ENCODE measurements at regions not wholly inside any gene's neighbourhood (a gene's known extent, or its start where the extent isn't known, plus 50 kb on each side); places are given as distances from the start of the nearest gene placed in this dataset.

GRCh38 chr5:174877987-174878386 lies 153.6 kb downstream of the MSX2 start:
- FAIRE-seq (no peak), DNase-seq (ENCODE audit: insufficient read length, low spot score) (no peak)
- no peak for TF ChIP-seq POLR2A (IDR thresholded peaks at IDR 0.05; ENCODE audit: low read depth, low read length)

- FAIRE-seq (no peak), DNase-seq (ENCODE audit: insufficient read length, low spot score) (no peak)
These were observed 147.9 kb downstream of the MSX2 start for GRCh38 chr5:174872271-174872670.

GRCh38 chr5:174852143-174852542 lies 127.8 kb downstream of the MSX2 start:
- DNase-seq (ENCODE audit: insufficient read length, low spot score) = no peak
- no peak for TF ChIP-seq POLR2A (IDR thresholded peaks at IDR 0.05; ENCODE audit: low read depth, low read length)
- no peak for FAIRE-seq

More at GRCh38 chr5:174872271-174872670, 147.9 kb downstream of the MSX2 start:
- no peak for TF ChIP-seq POLR2A (IDR thresholded peaks at IDR 0.05; ENCODE audit: low read depth, low read length)

DNA sequence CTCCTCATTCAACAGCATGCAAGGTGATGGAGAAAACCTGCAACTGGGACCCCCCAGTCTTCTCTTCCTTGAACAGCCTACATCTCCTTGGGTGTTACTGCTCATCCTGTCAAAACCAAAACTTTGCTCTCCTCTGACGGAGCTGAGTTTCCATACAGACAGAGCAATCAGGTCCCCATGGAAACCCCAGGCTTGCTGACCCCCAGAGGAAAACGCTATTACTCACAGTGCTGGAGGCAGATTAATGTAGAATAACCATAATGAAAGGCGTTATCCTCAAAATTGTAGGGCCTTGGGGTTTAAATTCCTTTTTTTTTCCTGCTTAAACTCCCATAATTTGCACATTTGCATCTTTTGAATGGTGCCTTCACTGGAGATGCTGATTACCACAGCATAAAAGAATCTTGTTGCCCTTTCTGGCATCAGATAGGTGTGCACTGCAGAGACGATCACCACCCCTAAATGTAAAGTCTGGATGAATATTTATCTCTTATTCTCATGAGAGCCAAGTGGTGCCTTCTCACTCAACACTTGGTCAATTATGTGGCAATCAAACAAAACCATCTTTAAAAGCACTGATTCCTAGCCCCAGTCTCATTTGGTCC lies 126.3 kb downstream of the MSX2 start:
- FAIRE-seq = no peak
- no peak for TF ChIP-seq POLR2A (IDR thresholded peaks at IDR 0.05; ENCODE audit: low read depth, low read length)
- no peak for DNase-seq (ENCODE audit: insufficient read length, low spot score)

DNA sequence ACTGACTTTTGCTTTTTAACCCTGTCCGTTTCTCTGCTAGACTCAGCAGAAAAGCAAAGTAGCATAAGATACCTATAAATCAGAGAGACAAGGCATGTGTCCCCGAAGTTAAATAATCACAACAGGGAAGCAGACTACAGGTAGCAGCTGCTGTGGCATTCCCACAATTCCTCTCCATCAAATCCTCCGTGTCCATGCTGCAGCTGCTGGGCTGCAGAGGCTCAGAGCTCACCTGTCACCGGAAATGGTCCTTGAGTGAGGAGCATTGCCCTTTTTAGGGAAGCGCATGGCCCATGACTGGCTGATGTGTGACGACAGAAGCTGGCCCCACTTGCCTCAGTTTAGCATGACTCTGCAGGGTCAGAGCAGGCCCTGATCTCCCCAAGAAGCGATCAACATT lies 125.0 kb downstream of the MSX2 start:
- FAIRE-seq (no peak), DNase-seq (ENCODE audit: insufficient read length, low spot score) (no peak)
- no peak for TF ChIP-seq POLR2A (IDR thresholded peaks at IDR 0.05; ENCODE audit: low read depth, low read length)

- FAIRE-seq (no peak), DNase-seq (ENCODE audit: insufficient read length, low spot score) (no peak)
These were observed 120.6 kb downstream of the MSX2 start for GRCh38 chr5:174844971-174845370.

GRCh38 chr5:174843263-174844250 lies 119.2 kb downstream of the MSX2 start:
- FAIRE-seq (no peak), DNase-seq (ENCODE audit: insufficient read length, low spot score) (no peak)
- no peak for TF ChIP-seq POLR2A (IDR thresholded peaks at IDR 0.05; ENCODE audit: low read depth, low read length)

More at GRCh38 chr5:174844971-174845370, 120.6 kb downstream of the MSX2 start:
- no peak for TF ChIP-seq POLR2A (IDR thresholded peaks at IDR 0.05; ENCODE audit: low read depth, low read length)

DNA sequence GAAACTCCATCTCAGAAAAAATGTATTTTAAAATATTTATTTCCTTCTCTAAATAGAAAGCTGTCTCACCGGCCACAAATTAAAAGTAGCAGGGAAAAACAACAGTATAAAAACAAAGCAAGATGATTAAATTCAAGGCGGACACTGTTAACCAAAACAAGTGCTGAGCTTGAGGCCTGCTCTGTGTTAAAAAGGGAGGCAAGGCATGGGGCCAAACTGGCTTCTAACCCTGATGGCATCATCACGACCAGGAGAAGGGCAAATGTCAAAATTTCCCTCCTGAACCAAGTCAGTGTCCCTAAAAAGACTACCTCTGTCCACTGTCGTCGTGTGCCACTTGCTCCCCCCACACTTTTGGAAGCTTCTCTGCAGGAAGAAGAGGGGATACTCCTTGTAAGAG lies 116.1 kb downstream of the MSX2 start:
- no peak for TF ChIP-seq POLR2A (IDR thresholded peaks at IDR 0.05; ENCODE audit: low read depth, low read length)
- FAIRE-seq (no peak), DNase-seq (ENCODE audit: insufficient read length, low spot score) (no peak)

DNA sequence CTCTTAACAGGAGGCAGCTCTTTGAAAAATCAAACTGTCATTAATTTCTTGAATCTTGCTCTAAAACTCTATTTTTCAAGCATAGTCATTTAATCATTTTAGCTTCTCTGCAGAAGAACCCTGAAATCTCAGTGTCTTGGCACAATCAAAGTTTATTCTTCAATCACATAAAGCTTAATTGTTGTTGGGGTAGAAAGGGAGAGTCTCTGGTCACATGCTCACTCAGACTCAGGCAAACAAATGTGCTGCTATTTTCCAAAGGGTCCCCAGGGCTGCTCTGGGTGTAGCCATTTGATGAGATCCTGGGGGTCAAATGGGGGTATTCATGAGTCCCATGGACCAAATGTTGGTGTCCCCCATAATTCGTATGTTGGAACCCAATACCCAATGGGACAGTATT lies 114.8 kb downstream of the MSX2 start:
- FAIRE-seq (no peak), DNase-seq (ENCODE audit: insufficient read length, low spot score) (no peak)

GRCh38 chr5:174837919-174838902 lies 113.8 kb downstream of the MSX2 start:
- FAIRE-seq = no peak
- no peak for DNase-seq (ENCODE audit: insufficient read length, low spot score)
- no peak for TF ChIP-seq POLR2A (IDR thresholded peaks at IDR 0.05; ENCODE audit: low read depth, low read length)

More for the DNA sequence above, 114.8 kb downstream of the MSX2 start:
- no peak for TF ChIP-seq POLR2A (IDR thresholded peaks at IDR 0.05; ENCODE audit: low read depth, low read length)

- FAIRE-seq (no peak), DNase-seq (ENCODE audit: insufficient read length, low spot score) (no peak)
- no peak for TF ChIP-seq POLR2A (IDR thresholded peaks at IDR 0.05; ENCODE audit: low read depth, low read length)
These were observed 109.7 kb downstream of the MSX2 start for GRCh38 chr5:174834081-174834480.

DNA sequence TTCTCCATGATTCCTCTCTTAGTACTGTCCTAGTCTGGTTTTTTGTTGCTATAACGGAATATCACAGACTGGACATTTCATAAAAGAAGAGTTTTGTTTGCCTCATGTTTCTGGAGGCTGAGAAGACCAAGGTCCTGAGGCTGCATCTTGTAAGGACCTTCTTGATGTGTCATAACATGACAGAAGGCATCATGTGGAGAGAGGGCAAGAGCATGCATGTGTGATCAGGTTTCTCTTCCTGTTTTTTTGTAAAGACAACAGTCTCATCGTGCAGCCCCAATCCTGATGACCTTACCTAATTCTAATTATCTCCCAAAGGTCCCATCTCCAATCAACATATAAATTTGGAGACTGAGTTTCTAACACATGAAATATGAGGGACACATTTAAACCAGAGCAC lies 108.4 kb downstream of the MSX2 start:
- FAIRE-seq (no peak), DNase-seq (ENCODE audit: insufficient read length, low spot score) (no peak)
- no peak for TF ChIP-seq POLR2A (IDR thresholded peaks at IDR 0.05; ENCODE audit: low read depth, low read length)

GRCh38 chr5:174832025-174832424 lies 107.6 kb downstream of the MSX2 start:
- FAIRE-seq = no peak
- no peak for DNase-seq (ENCODE audit: insufficient read length, low spot score)
- TF ChIP-seq POLR2A (IDR thresholded peaks at IDR 0.05; ENCODE audit: low read depth, low read length) = no peak
